C1 segment of cervical spinal cord (tissue), 14 donors: ENCODE measurements at regions not wholly inside any gene's neighbourhood (a gene's known extent, or its start where the extent isn't known, plus 50 kb on each side); places are given as distances from the start of the nearest gene placed in this dataset.
"Not testable (repeated sequence)": the region's sequence is repeated elsewhere in the genome, so short reads cannot be mapped to it uniquely, and the experiment has no call there.

Experiments used
- DNase-seq, 14 donors: peaks; one replicate each; lab custom pipeline; 2025; lab: John Stamatoyannopoulos, UW

DNA sequence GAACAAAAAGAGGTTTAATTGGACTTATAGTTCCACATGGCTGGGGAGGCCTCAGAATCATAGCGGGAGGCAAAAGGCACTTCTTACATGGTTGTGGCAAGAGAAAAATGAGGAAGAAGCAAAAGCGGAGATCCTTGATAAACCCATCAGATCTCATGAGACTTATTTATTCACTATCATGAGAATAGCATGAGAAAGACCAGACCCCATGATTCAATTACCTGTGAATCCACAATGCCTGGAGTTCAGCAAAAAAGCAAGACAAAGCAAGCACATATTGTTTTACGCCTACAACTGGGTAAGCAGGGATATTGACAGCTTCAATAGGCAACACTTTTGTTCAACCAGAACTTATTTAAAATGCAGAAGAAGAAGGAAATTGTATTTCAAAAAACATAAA lies 218.2 kb downstream of the RPL10L start:
- DNase-seq: no peak

DNA sequence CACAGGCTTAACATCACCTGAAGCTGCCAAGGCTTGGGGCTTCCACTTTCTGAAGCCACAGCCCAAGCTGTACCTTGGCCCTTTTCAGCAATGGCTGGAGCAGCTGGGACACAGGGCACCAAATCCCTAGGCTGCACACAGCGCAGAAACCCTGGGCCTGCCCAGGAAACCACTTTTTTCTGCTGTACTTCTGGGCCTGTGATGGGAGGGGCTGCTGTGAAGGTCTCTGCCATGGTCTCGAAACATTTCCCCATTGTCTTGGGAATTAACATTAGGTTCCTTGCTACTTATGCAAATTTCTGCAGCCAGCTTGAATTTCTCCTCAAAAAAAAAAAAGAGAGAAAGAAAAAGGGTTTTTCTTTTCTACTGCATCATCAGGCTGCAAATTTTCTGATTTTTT lies 219.1 kb downstream of the RPL10L start:
- DNase-seq: no peak

DNA sequence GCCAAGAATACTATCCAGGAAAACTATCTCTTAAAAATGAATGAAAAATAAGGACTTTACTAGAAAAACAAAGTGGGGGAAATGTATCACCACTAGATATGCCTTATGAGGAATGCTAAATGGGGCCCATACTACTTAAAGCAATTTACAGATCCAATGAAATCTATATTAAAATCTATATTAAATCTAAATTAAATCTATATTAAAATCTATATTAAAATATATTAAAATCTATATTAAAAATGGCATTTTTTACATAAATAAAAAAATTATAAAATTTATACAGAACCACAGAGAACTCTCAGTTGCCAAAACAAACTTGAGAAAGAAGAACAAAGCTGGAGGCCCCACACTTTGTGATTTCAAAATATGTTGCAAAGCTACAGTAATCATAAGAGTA lies 234.5 kb downstream of the RPL10L start:
- DNase-seq: no peak

DNA sequence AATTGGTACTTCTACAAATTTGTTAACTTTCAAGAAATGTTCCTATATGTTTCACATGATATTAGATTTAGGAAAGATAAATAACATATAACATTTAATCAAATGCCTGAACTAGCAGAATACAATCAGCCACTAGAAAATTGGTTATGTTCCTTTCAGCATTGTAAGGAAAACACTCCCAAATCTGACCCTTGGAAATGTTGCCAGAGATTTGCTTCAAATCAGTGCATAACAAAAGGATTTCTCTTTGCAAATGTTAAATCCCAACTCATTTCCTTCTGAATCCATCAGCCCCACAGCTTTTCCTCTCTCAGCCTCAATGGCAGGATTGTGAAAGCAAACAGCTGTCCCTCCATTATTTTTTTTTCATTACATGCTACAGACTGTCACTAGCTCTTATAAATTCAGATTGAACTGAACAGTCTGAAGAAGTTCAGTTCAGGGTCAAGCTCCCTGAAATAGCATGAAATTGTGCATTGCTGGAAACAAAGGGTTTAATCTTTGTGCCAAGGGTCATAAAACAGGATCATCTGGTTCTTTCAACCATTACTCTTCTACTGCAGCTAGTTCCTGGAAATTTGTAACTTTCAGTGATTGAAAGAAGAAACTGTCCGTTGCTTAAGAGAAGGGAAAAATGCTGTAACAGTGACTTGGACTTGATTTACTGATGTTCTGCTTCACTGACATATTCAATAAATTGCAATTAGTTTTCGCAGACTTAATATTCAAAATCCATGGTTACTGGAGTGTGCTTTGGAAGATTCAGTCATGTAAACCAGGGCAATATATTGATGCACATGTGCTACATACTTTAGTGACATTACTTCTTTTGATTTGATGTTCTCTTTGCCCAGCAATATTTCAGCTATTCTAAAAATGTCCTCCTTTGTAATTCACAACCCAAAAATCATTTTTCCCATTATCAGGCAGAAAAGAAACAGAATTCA lies 246.4 kb downstream of the RPL10L start:
- DNase-seq: no peak

DNA sequence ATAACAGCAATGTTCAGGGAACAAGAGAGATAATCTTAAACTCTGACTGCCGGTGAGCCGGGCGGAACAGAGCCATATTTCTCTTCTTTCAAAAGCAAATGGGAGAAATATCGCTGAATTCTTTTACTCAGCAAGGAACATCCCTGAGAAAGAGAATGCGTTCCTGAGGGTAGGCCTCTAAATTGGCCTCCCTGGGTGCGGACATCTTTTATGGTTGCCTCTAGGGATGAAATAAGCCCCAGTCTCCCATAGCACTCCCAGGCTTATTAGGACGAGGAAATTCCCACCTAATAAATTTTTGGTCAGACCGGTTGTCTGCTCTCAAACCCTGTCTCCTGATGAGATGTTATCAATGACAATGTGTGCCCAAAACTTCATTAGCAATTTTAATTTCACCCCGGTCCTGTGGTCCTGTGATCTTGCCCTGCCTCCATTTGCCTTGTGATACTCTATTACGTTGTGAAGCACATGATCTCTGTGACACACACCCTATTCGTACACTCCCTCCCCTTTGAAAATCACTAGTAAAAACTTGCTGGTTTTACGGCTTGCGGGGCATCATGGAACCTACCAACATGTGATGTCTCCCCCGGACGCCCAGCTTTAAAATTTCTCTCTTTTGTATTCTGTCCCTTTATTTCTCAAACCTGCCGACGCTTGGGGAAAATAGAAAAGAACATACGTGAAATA lies 249.4 kb downstream of the RPL10L start:
- DNase-seq: not testable (repeated sequence)

DNA sequence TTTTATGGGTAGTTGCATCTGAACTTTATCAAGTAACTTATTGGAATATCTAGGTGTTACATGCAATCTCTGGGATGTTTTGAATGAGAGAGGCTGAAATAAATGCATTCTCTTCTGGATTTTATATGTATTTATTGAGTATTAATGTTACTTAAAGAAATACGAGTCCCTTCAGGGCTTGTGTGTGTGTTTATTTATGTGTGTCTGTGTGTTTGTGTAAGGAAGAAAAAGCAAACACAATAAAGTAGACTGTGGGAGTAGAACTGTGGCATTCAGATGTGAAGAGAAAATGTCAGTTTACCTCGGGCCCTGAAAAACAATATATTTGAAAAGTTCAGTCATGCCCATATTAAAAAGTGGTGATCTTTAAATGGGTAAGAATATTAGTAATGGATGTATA lies 250.5 kb downstream of the RPL10L start:
- no peak for DNase-seq

DNA sequence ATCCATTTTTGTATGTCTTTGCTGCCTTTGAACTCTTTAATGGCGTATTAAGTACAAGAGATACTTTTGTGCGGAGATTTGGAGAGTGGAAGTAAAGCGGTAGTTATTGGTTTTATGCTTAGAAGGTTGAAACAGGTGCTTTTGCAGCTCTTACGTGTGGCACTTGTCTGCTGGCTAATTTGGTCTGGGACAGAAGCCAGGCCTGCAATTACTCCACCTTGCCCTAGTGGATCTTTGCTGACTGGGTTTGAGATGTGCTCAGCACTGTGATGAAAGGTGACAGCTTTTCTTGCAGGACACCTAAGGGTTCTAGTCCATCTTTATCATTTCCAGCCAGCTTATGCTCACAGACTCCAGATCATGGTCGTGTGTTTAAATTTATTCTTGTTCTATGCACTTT lies 252.5 kb downstream of the RPL10L start:
- no peak for DNase-seq

DNA sequence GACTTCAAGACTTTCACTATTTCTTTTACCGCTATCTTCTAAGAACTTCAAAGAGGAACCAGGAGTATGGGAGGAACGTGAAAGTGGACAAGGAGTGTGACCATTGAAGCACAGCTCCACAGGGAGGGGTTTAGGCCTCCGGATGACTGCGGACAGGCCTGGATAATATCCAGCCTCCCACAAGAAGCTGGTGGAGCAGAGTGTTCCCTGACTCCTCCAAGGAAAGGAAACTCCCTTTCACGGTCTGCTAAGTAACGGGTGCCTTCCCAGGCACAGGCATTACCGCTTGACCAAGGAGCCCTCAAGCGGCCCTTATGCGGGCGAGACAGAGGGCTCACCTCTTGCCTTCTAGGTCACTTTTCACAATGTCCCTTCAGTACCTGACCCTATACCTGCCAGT lies 267.0 kb downstream of the RPL10L start:
- DNase-seq: no peak

DNA sequence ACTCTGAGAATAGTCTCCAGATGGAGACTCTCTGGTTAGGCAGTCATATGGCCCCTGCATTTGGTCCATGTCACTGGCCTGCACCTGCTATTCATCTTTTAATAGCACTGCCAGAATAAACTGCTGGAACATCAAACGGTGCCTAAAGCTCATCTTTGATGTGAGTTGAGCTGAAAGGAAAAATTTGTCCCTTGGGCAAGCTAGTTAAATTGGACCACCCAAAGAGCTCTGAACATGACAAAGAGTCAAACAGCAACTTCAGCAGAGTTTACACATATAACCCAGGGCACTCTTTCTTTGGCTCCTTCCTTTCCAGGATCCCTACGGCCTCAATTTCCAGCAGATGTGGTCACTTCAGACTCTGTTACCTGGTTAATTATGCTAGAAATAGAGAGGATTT lies 269.9 kb downstream of the RPL10L start:
- DNase-seq: no peak

DNA sequence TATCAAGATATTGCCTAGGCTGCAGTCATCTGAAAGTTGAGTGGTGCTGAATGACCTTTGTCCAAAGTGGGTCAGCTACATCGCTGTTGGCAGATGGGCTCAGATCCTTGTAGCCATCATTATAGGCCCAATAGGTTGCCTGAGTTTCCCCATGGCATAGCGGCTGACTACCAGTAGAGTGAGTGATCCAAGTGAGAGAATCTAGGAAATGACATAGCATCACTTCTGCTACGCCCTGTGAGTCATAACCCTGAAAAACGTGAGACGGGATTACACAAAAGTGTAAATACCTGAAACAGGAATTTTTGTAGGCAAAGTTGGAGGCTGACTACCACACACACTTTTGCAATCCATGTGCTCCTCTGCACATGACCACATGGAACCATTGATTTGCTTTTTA lies 273.3 kb downstream of the RPL10L start:
- no peak for DNase-seq

DNA sequence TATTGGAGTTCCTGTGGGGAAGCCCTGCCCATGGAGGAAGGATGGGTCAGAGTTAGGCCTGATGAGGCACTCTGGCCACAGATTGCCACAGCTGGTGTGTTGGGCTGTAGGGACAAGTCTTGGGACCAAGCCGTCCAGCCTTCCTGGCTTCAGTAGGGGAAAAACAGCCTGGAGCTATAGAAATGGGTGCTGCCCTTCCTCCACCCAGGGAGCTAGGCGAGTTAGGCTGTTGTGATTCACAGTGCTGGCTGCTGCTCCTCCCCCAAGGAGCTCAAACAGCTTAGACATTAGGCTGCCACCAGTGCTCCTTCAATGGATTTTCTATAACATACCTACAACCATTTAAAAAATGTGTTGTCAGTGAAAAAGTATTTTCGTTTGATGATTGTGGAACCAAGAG lies 274.3 kb downstream of the RPL10L start:
- no peak for DNase-seq

DNA sequence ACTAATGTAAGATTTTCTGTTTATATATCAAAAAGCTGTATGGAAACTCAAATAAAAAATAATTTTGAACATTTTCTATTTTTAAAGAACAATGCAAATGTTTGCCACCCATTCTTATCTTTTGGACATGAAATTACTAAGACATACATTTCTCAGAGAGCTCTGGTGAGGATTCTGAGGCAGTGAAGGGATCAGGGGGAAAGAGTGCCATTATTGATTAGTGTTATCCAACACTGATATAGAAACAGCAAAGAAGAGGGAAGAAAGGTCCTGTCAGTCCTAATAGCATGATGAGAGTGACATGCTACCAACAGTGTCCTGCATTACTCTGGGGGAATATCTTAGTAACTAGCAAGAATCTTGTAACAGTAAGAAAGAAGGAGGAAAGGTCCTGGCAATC lies 282.2 kb downstream of the RPL10L start:
- no peak for DNase-seq

DNA sequence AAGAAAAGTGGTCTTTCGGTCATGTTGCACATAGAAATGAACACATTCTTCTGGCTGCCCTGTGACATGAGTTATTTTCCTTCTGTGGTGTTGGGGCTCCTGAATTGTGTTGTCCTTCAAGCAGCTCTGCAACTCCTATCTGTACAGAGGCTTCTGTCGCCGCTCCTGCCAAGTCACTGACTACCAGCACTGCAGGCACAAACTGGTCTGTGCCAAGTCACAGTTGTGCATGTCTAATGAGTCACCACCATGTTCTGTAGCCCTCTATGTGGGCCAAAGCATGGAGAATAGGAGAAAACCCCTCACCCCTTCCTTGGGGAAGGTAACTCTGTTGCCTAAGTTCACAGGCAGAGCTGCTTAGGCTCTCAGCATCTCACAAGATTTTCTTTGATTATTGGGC lies 283.3 kb downstream of the RPL10L start:
- DNase-seq: no peak

DNA sequence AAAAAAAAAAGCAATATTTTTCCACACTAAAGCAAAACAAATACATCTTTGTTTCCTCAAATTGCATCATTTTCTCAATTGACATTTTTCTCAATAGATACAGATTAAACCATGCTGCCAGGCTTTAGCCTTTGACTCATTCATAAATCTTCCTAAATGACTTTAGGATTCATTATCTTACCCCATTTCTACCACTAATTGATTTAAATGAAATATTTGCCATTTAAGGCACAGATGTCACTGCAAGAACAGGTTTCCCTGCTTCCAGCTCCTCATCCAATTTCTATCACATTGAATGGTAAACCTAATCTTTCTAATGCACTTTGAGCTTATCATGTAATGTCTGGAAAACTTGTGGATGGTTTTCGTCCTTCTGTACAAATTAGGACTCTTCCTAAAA lies 298.7 kb downstream of the RPL10L start:
- no peak for DNase-seq

DNA sequence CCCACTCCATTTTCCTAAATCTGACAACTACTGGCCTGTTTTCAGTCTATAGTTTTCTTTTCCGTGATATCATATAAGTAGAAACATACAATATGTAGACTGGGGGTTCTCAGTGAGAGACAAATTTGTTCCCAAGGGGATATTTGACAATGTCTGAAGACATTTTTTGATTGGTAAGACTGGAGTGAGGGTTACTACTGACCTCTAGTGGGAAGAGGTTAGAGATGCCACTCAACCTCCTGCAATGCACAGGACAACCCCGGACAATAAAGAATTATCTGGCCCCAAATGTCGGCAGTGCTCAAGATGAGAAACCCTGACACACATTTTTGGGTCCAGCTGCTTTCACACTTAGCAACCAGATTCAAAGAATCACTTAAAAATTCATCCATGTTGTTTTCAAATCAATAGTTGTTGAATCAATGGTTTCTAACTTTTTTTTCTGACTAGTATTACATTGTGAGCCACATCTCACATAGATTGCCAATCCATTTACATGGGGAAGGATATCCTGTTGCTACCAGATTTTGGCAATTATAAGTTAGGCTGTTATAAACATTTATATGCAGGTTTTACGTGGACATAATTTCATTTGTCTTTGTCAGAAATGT lies 307.1 kb downstream of the RPL10L start:
- DNase-seq: no peak

DNA sequence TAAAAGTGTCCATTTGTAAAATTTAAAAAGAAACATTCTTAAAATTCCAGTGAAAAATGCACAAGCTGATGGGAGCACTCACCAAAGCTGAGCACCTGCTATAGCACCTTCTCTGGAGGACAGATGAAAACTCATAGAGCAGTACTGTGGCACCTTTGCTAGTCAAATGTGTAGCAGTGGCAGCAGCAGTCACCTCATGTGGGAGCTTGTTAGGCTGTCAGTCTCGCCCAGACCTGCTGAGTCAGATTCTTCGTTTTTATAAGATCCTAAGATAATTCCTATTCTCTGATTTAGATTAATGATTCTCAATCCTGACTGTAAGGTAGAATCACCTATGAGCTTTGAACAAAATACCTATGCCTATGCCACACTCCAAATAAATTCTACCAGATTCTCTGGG lies 325.8 kb downstream of the RPL10L start:
- no peak for DNase-seq

DNA sequence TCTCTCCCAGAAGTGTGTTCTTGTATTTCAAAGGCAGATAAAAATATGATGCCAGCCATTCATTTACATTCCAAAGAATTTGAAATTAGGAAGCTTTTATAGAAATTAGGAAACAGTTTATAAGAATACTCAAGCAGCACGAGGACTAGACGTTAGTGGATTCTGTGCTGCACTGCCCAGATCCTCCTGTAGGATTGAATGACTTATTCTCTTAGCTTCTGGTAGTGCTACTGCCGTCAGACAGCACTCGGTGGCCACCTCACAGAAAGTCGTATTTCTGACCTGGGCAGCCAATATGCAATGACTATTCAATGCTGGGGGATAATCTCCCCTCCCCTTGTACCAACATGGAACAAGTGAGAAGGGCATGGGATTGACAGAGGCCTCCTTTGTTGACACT lies 326.4 kb downstream of the RPL10L start:
- DNase-seq: no peak

DNA sequence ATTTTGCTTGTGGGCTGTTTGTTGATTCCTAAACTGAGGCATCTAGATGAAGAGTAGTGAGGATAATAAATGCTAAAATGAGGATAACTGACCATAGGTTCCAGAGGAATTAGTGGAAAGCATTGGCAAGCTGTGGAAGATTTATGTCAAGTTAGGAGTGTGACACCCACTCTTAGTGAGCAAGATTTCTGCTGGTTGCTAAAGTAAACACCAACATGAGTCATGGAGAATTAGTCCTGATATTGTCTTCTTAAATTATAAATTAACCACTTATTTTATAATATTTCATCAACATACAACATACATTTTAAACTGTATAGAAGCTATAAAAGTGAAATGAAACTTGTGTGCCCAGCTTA lies 328.2 kb downstream of the RPL10L start:
- no peak for DNase-seq

DNA sequence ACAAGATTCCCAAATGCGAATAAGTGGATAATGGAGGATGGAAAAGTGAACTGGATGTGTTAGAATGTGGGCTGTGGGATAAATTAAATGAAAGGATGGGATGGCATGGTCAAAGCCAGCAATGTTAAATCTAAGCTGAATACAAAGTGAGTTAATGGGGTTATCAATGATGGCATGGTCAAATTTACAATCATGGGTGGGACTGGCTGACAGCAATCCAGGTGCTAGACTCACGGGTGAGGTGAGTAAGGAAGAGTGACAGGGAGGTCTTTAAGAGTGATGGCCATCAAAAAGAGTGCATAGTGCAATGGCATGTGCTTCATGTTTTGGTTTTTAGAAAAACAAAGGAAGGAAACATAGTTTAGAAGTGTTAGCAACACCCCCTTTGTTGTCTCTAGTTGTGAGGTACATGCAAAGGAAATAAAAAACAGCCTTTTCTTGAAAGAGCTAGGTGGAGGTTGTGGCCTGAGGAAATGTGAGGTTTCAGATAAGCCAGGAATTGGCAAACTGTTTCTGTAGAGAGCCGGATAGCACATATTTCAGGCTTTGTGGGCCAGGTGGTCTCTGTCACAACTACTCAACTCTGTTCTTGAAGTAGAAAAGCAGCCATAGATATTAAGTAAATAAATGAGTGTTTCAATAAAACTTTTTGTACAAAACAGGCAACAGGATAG lies 328.7 kb downstream of the RPL10L start:
- no peak for DNase-seq

DNA sequence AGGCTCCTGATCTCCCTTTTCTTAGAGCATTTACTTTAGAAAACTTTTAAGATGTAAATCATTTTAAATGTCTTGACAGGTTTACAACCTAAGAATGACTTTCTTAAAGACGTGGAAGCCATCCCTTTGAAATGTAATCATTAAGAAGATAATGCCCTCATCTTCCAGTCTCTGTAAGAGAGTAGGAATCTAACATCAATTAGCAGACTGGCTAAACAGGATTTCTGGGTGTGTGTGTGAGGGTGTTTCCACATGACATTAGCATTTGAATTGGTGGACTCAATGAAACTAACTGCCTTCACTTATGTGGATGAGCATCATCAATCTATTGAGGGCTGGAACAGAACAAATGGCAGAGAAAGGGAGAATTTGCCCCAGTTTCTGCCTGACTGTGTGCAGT lies 329.5 kb downstream of the RPL10L start:
- no peak for DNase-seq

DNA sequence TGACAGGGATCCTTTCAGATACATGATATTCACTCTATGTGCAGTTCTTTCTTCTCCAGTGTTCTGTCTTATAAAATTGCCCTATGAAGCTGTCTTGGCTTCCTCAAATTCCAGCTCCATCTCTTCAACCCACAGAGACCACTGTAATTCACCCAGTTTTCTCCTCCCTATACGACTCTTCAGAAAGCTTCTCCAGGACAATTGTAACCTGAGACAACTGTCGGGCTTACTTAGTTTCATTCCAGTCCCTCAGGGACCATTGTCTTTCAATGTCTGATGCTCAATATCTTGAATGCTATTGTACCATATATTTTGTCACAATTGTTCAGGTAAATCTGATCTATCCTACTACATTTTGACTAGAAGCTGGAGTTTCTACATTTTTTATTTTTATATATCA lies 345.3 kb downstream of the RPL10L start:
- no peak for DNase-seq

DNA sequence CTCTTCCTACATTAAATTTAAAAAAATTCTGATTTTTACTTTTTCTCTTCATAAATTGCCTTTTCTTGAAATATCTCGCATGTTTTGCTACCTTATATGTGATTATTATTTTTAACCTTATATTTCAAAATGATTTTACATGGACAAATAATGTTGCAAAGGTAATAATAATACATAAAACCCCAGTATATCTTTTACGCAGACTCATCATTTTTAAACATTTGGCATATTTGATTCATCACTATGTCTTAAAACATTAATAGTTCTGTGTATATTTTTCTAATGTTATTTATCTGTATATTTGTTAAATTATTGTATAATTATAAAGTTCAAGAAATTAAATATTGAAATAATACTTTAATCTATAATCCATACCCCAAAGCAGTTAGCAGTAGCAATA lies 350.8 kb downstream of the RPL10L start:
- no peak for DNase-seq
